ENCODE measurements at regions not wholly inside any gene's neighbourhood (a gene's known extent, or its start where the extent isn't known, plus 50 kb on each side); places are given as distances from the start of the nearest gene placed in this dataset.
A peak's percentile ranks its signal among the peaks of the same experiment; 100 is the strongest.

GRCh38 chr10:47101807-47102206, 190.6 kb downstream of the PTPN20 start:
- ATAC-seq (ENCODE audit: insufficient read depth, low FRiP score) (no peak), DNase-seq (no peak)
- H3K27me3 ChIP-seq (ENCODE audit: control insufficient read depth in 3 of 3, insufficient read depth in 3 of 3, low read length in 2 of 3), result no peaks in the 10 kb centered on the region
- no peak overlapping the region for H3K27ac ChIP-seq (ENCODE audit: low read depth in 1 of 2, low read length in 1 of 2)
- no peak for TF ChIP-seq CTCF (IDR thresholded peaks at IDR 0.05; ENCODE audit: control extremely low read depth, extremely low read depth)
- no peak overlapping the region for H3K9ac ChIP-seq (ENCODE audit: insufficient read depth in 1 of 2, low read length in 2 of 2)
- peaks cover 0 to 3% (median 0%) of the 10 kb centered on the region in 4 donors for H3K9me3 ChIP-seq (ENCODE audit: control insufficient read depth in 4 of 4, insufficient read depth in 3 of 4, low read length in 3 of 4)
- H3K36me3 ChIP-seq (ENCODE audit: control insufficient read depth in 4 of 4, insufficient read depth in 4 of 4, low read length in 4 of 4), result no peaks in the 10 kb centered on the region
- H3K4me1 ChIP-seq (ENCODE audit: control insufficient read depth in 5 of 5, insufficient read depth in 5 of 5, low read length in 5 of 5), result peaks cover 0 to 54% (median 6%) of the 10 kb centered on the region in 5 donors
- H3K4me3 ChIP-seq, result no peak overlapping the region
- 82 to 91% methylated on average over 3 of the region's 3 CpGs for WGBS, 2 donors

GRCh38 chr10:47104151-47104605, 192.9 kb downstream of the PTPN20 start:
- peaks cover 0 to 3% (median 0%) of the 10 kb centered on the region in 4 donors for H3K9me3 ChIP-seq (ENCODE audit: control insufficient read depth in 4 of 4, insufficient read depth in 3 of 4, low read length in 3 of 4)
- DNase-seq, result peak; percentile 95 to 99 (median 98)
- ATAC-seq (ENCODE audit: insufficient read depth, low FRiP score), result no peak

GRCh38 chr10:47104786-47105385, 193.7 kb downstream of the PTPN20 start:
- Histone ChIP-seq H3K36me3 (ENCODE audit: control insufficient read depth in 4 of 4, insufficient read depth in 4 of 4, low read length in 4 of 4) (no peaks in the 10 kb centered on the region), H3K9ac (ENCODE audit: insufficient read depth in 1 of 2, low read length in 2 of 2) (no peak overlapping the region), H3K9me3 (ENCODE audit: control insufficient read depth in 4 of 4, insufficient read depth in 3 of 4, low read length in 3 of 4) (peaks cover 0 to under 1% (median 0%) of the 10 kb centered on the region in 4 donors), H3K4me3 (no peak overlapping the region), H3K27ac (ENCODE audit: low read depth in 1 of 2, low read length in 1 of 2) (peak overlapping the region in 1 of 2 donors; percentile 81), H3K27me3 (ENCODE audit: control insufficient read depth in 3 of 3, insufficient read depth in 3 of 3, low read length in 2 of 3) (no peaks in the 10 kb centered on the region), H3K4me1 (ENCODE audit: control insufficient read depth in 5 of 5, insufficient read depth in 5 of 5, low read length in 5 of 5) (peaks cover 0 to 65% (median 7%) of the 10 kb centered on the region in 5 donors)
- TF ChIP-seq CTCF (IDR thresholded peaks at IDR 0.05; ENCODE audit: control extremely low read depth, extremely low read depth), result no peak
- WGBS, 2 donors, result 44 to 68% methylated on average over 4 of the region's 4 CpGs
- ATAC-seq (ENCODE audit: insufficient read depth, low FRiP score) (no peak), DNase-seq (no peak)

More at GRCh38 chr10:47104151-47104605, 192.9 kb downstream of the PTPN20 start:
- peak overlapping the region in 1 of 2 donors; percentile 33 for H3K27ac ChIP-seq (ENCODE audit: low read depth in 1 of 2, low read length in 1 of 2)
- no peak for TF ChIP-seq CTCF (IDR thresholded peaks at IDR 0.05; ENCODE audit: control extremely low read depth, extremely low read depth)
- H3K36me3 ChIP-seq (ENCODE audit: control insufficient read depth in 4 of 4, insufficient read depth in 4 of 4, low read length in 4 of 4), result no peaks in the 10 kb centered on the region
- 70 to 84% methylated on average over 4 of the region's 4 CpGs for WGBS, 2 donors
- no peak overlapping the region for H3K4me3 ChIP-seq
- no peaks in the 10 kb centered on the region for H3K27me3 ChIP-seq (ENCODE audit: control insufficient read depth in 3 of 3, insufficient read depth in 3 of 3, low read length in 2 of 3)
- H3K9ac ChIP-seq (ENCODE audit: insufficient read depth in 1 of 2, low read length in 2 of 2), result no peak overlapping the region
- H3K4me1 ChIP-seq (ENCODE audit: control insufficient read depth in 5 of 5, insufficient read depth in 5 of 5, low read length in 5 of 5), result peaks cover 0 to 58% (median 6%) of the 10 kb centered on the region in 5 donors
